ENCODE measurements at regions not wholly inside any gene's neighbourhood (a gene's known extent, or its start where the extent isn't known, plus 50 kb on each side); places are given as distances from the start of the nearest gene placed in this dataset.
A peak's percentile ranks its signal among the peaks of the same experiment; 100 is the strongest.

GRCh38 chr6:19613678-19614077, 223.5 kb upstream of the ID4 start:
- ATAC-seq (no peak), DNase-seq (peak; percentile 9)
- no peak overlapping the region for H3K4me3 ChIP-seq (ENCODE audit: low read length)
- no peaks in the 10 kb centered on the region for H3F3A ChIP-seq (ENCODE audit: low read length, unreplicated experiment)
- H3K4me1 ChIP-seq (ENCODE audit: insufficient read depth, low read length) = no peaks in the 10 kb centered on the region
- H4K20me1 ChIP-seq (ENCODE audit: low read length) = no peaks in the 10 kb centered on the region
- TF ChIP-seq EZH2 (IDR thresholded peaks at IDR 0.05; ENCODE audit: low read length, unreplicated experiment) (no peak), EZH2phosphoT487 (IDR thresholded peaks at IDR 0.05; ENCODE audit: borderline replicate concordance, low read length) (no peak), CTCF (conservative IDR thresholded peaks at IDR 0.05; ENCODE audit: low read depth, low read length) (no peak)
- ChIA-PET CTCF (no interaction called here), POLR2A (ENCODE audit: unreplicated experiment) (no interaction called here)
- no TSS peak for BruUV-seq (replicated peaks)
- intact Hi-C loops (cut with micrococcal nuclease) = no loop called here
- no peaks in the 10 kb centered on the region for H3K79me2 ChIP-seq (ENCODE audit: low read length)
- H3K36me3 ChIP-seq (ENCODE audit: low read depth, low read length) = no peaks in the 10 kb centered on the region
- H3K4me2 ChIP-seq (ENCODE audit: low read length) = no peak overlapping the region
- H3K27me3 ChIP-seq (ENCODE audit: low read length) = no peaks in the 10 kb centered on the region
- H3K27ac ChIP-seq (ENCODE audit: low read length) = no peak overlapping the region
- H3K9ac ChIP-seq (ENCODE audit: low read length) = no peak overlapping the region
- no peak overlapping the region for H2AFZ ChIP-seq (ENCODE audit: low read length)
- no peaks in the 10 kb centered on the region for H3K9me2 ChIP-seq (replicated peaks; ENCODE audit: low read length)
- no peaks in the 10 kb centered on the region for H3K9me3 ChIP-seq (ENCODE audit: low read length)

GRCh38 chr6:19616022-19616421, 221.1 kb upstream of the ID4 start:
- Histone ChIP-seq H4K20me1 (ENCODE audit: low read length) (no peaks in the 10 kb centered on the region), H3K27me3 (ENCODE audit: low read length) (no peaks in the 10 kb centered on the region), H3K79me2 (ENCODE audit: low read length) (no peaks in the 10 kb centered on the region), H3K9ac (ENCODE audit: low read length) (no peak overlapping the region), H3K9me3 (ENCODE audit: low read length) (no peaks in the 10 kb centered on the region), H3K4me1 (ENCODE audit: insufficient read depth, low read length) (no peaks in the 10 kb centered on the region), H3F3A (ENCODE audit: low read length, unreplicated experiment) (no peaks in the 10 kb centered on the region), H3K9me2 (replicated peaks; ENCODE audit: low read length) (no peaks in the 10 kb centered on the region), H3K36me3 (ENCODE audit: low read depth, low read length) (no peaks in the 10 kb centered on the region), H3K4me3 (ENCODE audit: low read length) (no peak overlapping the region), H2AFZ (ENCODE audit: low read length) (no peak overlapping the region), H3K27ac (ENCODE audit: low read length) (no peak overlapping the region), H3K4me2 (ENCODE audit: low read length) (no peak overlapping the region)
- BruUV-seq (replicated peaks) = no TSS peak
- ChIA-PET CTCF (no interaction called here), POLR2A (ENCODE audit: unreplicated experiment) (no interaction called here)
- TF ChIP-seq CTCF (conservative IDR thresholded peaks at IDR 0.05; ENCODE audit: low read depth, low read length) (no peak), EZH2phosphoT487 (IDR thresholded peaks at IDR 0.05; ENCODE audit: borderline replicate concordance, low read length) (no peak), EZH2 (IDR thresholded peaks at IDR 0.05; ENCODE audit: low read length, unreplicated experiment) (no peak)
- DNase-seq = no peak
- no peak for ATAC-seq
- intact Hi-C loops (cut with micrococcal nuclease) = no loop called here

DNA sequence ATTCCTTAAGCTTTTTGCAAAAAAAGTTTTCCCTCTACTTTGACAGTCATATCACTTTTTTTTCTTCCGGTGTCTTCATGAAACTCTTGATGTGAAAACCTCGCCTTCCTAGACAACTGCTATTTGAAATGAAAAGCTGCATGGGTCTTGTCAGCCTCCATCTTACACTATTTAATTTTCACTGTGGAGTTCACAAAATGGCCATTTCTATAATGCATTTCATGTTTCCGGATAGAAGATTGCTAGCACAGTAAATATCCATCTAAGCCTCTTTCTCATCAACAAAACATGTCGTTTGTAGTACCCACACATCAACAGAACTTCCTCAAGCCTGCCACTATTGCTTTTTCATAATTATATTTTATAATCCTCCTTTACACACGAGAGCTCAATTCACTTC, 204.9 kb upstream of the ID4 start:
- POLR2A ChIA-PET (ENCODE audit: unreplicated experiment) = no interaction called here
- 0 out of 2 replicates have a peak overlapping the region, but pooled peaks have one; percentile 39 for H2AFZ ChIP-seq (ENCODE audit: low read length)
- no peak for ATAC-seq

More for the DNA sequence above, 204.9 kb upstream of the ID4 start:
- Histone ChIP-seq H3K4me1 (ENCODE audit: insufficient read depth, low read length) (no peaks in the 10 kb centered on the region), H3K9me3 (ENCODE audit: low read length) (no peaks in the 10 kb centered on the region), H3K9ac (ENCODE audit: low read length) (no peak overlapping the region), H3K79me2 (ENCODE audit: low read length) (no peaks in the 10 kb centered on the region), H3K9me2 (replicated peaks; ENCODE audit: low read length) (no peaks in the 10 kb centered on the region), H3K4me2 (ENCODE audit: low read length) (no peak overlapping the region), H3K4me3 (ENCODE audit: low read length) (no peak overlapping the region), H3K27me3 (ENCODE audit: low read length) (no peaks in the 10 kb centered on the region), H3F3A (ENCODE audit: low read length, unreplicated experiment) (no peaks in the 10 kb centered on the region), H3K36me3 (ENCODE audit: low read depth, low read length) (no peaks in the 10 kb centered on the region), H3K27ac (ENCODE audit: low read length) (no peak overlapping the region), H4K20me1 (ENCODE audit: low read length) (no peaks in the 10 kb centered on the region)
- intact Hi-C loops (cut with micrococcal nuclease) = no loop called here
- TF ChIP-seq EZH2 (IDR thresholded peaks at IDR 0.05; ENCODE audit: low read length, unreplicated experiment) = no peak
- no peak for TF ChIP-seq CTCF (conservative IDR thresholded peaks at IDR 0.05; ENCODE audit: low read depth, low read length)
- no peak for TF ChIP-seq EZH2phosphoT487 (IDR thresholded peaks at IDR 0.05; ENCODE audit: borderline replicate concordance, low read length)
- BruUV-seq (replicated peaks) = no TSS peak
- DNase-seq = no peak
- CTCF ChIA-PET = no interaction called here

Measured in PC-3 (cell line).